ENCODE measurements at regions not wholly inside any gene's neighbourhood (a gene's known extent, or its start where the extent isn't known, plus 50 kb on each side); places are given as distances from the start of the nearest gene placed in this dataset.
"Not testable (repeated sequence)": the region's sequence is repeated elsewhere in the genome, so short reads cannot be mapped to it uniquely, and the experiment has no call there.

DNA sequence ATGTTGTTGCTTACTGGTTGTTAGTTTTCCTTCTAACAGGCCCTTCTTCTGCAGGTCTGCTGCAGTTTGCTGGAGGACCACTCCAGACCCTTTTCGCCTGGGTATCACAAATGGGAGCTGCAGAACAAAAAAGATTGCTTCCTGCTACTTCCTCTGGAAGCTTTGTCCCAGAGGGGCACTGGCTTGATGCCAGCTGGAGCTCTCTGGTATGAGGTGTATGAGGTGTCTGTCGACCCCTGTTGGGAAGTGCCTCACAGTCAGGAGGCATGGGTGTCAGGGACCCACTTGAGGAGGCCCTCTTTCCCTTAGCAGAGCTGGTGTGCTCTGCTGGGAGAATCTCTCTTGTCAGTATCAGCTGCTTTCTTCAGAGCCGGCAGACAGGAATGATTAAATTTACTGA, 127.4 kb upstream of the EDA2R start:
- TF ChIP-seq, protein P1, sequence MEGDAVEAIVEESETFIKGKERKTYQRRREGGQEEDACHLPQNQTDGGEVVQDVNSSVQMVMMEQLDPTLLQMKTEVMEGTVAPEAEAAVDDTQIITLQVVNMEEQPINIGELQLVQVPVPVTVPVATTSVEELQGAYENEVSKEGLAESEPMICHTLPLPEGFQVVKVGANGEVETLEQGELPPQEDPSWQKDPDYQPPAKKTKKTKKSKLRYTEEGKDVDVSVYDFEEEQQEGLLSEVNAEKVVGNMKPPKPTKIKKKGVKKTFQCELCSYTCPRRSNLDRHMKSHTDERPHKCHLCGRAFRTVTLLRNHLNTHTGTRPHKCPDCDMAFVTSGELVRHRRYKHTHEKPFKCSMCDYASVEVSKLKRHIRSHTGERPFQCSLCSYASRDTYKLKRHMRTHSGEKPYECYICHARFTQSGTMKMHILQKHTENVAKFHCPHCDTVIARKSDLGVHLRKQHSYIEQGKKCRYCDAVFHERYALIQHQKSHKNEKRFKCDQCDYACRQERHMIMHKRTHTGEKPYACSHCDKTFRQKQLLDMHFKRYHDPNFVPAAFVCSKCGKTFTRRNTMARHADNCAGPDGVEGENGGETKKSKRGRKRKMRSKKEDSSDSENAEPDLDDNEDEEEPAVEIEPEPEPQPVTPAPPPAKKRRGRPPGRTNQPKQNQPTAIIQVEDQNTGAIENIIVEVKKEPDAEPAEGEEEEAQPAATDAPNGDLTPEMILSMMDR (IDR thresholded peaks at IDR 0.05; ENCODE audit: insufficient read depth, low read depth, low read length) = no peak
- H3K4me3 ChIP-seq (ENCODE audit: low read depth, low read length) = no peak overlapping the region
- no peak for DNase-seq (ENCODE audit: low read depth)

DNA sequence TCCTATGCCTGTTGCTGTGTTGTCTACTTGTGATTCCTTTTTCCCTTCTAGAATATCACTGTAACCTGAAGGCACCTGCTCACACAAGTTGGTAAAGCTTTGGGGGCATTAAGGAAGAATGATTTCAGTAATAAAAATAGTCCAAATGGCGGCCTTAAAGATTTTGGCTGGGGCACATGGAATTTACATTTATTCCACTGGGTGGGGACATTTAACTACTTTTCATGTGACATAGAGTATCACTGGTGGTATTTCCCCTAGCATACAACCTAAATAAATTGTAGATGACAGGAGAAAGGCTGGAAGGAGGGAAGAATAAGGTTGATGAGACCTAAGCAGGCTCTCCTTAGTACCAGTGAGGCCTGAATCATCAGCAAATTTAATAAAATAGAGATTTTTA, 121.8 kb upstream of the EDA2R start:
- peak; percentile 0 for DNase-seq (ENCODE audit: low read depth)
- no peak overlapping the region for H3K4me3 ChIP-seq (ENCODE audit: low read depth, low read length)
- TF ChIP-seq, protein P1 (IDR thresholded peaks at IDR 0.05; ENCODE audit: insufficient read depth, low read depth, low read length) = no peak

DNA sequence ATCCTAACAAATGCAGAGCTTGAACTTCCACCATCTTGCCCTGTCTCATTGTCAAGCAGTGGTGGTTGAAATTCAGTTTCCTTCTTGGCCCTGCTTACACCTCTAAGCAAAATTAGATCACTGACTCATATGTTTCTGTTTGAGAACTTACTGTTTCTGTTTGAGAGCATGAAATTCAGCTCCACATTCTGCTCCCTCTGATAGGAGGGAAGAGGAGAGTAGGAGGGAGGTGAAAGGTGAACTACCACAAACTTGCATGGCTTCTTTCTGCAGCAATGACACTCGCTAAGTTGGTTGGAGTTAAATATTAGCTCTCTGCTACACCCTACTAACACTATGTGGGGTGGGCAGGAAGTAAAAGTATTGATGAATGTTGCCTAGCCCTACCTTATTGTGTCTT, 117.8 kb upstream of the EDA2R start:
- no peak overlapping the region for H3K4me3 ChIP-seq (ENCODE audit: low read depth, low read length)
- DNase-seq (ENCODE audit: low read depth) = no peak
- TF ChIP-seq, protein P1 (IDR thresholded peaks at IDR 0.05; ENCODE audit: insufficient read depth, low read depth, low read length) = no peak

DNA sequence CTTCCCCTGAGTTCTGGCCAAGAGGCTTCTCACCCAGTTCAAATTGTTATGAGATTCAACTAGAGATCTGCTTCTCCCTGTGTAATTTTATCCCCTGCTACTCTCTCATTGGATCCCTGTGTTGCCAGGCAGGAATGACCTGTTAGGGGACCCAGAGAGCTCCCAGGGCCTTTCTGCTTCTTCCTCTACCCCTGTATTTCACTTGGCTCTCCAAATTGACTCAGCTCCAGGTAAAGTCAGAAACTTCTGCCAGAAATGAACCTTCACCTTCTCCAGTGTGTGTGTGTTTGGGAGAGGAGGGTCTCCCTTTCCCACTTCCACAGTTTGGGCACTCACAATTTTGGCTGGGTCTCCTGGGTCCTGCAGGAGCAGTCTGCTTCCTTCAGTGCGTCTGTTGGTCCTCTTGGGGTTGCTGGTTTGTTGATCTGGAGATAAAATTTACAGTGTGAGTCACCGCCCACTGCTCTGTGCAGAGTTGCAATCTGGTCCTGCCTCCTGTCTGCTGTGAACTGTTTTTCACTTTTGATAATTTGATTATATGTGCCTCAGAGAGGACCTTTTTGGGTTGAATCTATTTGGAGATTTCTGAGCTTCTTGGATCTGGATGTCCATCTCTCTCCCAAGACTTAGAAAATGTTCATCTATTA, 112.4 kb upstream of the EDA2R start:
- TF ChIP-seq, protein P1 (IDR thresholded peaks at IDR 0.05; ENCODE audit: insufficient read depth, low read depth, low read length) = no peak
- H3K4me3 ChIP-seq (ENCODE audit: low read depth, low read length) = no peak overlapping the region
- no peak for DNase-seq (ENCODE audit: low read depth)

DNA sequence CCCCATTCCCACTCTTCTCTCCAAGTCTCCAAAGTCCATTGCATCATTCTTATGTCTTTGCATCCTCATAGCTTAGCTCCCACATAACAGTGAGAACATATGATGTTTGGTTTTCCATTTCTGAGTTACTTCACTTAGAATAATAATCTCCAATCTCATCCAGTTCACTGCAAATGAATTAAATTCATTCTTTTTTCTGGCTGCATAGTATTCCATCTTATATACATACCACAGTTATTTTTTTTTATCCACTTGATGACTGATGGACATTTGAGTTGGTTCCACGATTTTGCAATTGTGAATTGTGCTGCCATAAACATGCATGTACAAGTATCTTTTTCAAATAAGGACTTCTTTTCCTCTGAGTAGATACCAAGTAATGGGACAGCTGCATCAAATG, 105.6 kb upstream of the EDA2R start:
- DNase-seq (ENCODE audit: low read depth); H3K4me3 ChIP-seq (ENCODE audit: low read depth, low read length): not testable (repeated sequence)

DNA sequence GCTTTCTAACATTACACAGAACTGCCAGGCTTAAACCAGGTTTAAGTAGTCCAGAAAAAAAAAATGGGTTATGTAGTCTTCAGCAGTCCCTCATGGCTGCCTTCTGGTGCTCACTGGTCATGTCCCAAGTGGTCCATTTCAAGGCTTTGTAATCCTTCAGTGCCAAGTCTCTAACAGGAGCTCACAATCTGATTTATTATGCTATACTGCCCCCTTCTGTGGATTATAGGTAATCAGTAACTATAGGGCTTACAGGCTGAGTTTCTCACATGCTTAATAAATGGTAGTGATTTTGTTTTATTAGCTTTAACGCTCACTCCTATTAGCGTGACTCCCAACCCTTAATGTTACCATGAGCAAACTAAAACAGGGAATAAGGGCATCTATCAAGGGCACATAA, 92.5 kb upstream of the EDA2R start:
- DNase-seq (ENCODE audit: low read depth) = peak; percentile 24
- no peak overlapping the region for H3K4me3 ChIP-seq (ENCODE audit: low read depth, low read length)
- TF ChIP-seq, protein P1 (IDR thresholded peaks at IDR 0.05; ENCODE audit: insufficient read depth, low read depth, low read length) = peak; percentile 21

DNA sequence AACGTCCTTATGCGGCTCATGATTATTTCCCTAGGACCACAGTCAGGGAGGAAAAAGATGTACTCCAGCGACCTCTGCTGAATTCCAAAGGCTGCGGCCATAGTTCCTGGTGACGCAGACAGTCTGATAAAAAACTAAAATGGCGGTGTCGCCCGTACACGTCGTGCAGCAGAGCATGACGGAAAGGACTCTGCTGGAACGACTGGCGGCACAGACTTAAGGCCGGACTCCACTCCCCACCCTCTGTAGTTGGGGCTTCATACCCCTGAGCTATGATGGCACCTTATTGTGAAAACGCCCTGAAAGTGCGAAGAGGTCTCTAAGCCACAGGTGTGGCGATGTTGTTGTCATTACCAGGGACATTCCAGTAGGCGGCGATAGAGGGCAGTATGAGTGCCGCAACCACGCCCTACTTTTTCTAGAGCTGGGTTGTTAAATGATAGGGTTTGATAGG, 90.0 kb upstream of the EDA2R start:
- DNase-seq (ENCODE audit: low read depth) = peak; percentile 48

More for the DNA sequence above, 90.0 kb upstream of the EDA2R start:
- H3K4me3 ChIP-seq (ENCODE audit: low read depth, low read length) = peak overlapping the region; percentile 54
- TF ChIP-seq, protein P1 (IDR thresholded peaks at IDR 0.05; ENCODE audit: insufficient read depth, low read depth, low read length) = peak; percentile 44
